ENCODE measurements at regions not wholly inside any gene's neighbourhood (a gene's known extent, or its start where the extent isn't known, plus 50 kb on each side); places are given as distances from the start of the nearest gene placed in this dataset.

DNA sequence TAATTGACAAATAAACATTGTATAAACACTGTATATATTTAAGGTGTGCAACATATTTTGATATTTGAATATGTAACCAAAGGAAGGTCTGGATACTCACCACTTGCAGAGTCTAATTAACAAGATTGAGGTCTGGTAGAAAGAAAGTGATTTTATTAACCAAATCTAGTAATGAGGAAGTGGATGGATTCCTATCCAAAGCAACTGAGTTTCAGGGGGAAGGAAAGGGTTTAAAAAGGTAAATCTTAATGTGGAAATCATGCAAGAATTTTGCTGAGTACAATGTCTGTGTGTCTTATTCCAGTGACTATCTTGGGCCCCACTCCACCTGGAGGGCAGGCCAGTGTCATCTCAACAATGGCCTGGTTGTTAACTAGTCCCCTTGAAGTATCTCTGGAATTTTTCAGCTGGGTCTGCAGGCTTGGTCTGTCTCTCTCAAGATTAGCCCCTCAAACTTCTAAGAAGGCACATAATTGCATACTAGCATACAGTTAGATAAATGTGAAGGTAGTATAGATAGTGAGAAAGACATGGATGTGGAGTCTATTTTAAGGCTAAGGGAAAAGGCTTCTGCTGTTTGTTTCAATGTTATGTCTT lies 262.7 kb upstream of the RGS18 start:
- TF ChIP-seq, protein P1, sequence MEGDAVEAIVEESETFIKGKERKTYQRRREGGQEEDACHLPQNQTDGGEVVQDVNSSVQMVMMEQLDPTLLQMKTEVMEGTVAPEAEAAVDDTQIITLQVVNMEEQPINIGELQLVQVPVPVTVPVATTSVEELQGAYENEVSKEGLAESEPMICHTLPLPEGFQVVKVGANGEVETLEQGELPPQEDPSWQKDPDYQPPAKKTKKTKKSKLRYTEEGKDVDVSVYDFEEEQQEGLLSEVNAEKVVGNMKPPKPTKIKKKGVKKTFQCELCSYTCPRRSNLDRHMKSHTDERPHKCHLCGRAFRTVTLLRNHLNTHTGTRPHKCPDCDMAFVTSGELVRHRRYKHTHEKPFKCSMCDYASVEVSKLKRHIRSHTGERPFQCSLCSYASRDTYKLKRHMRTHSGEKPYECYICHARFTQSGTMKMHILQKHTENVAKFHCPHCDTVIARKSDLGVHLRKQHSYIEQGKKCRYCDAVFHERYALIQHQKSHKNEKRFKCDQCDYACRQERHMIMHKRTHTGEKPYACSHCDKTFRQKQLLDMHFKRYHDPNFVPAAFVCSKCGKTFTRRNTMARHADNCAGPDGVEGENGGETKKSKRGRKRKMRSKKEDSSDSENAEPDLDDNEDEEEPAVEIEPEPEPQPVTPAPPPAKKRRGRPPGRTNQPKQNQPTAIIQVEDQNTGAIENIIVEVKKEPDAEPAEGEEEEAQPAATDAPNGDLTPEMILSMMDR (IDR thresholded peaks at IDR 0.05) = no peak
- TF ChIP-seq JUN (CRISPR knock-in tag; IDR thresholded peaks at IDR 0.05) = no peak
- TF ChIP-seq, protein P2, sequence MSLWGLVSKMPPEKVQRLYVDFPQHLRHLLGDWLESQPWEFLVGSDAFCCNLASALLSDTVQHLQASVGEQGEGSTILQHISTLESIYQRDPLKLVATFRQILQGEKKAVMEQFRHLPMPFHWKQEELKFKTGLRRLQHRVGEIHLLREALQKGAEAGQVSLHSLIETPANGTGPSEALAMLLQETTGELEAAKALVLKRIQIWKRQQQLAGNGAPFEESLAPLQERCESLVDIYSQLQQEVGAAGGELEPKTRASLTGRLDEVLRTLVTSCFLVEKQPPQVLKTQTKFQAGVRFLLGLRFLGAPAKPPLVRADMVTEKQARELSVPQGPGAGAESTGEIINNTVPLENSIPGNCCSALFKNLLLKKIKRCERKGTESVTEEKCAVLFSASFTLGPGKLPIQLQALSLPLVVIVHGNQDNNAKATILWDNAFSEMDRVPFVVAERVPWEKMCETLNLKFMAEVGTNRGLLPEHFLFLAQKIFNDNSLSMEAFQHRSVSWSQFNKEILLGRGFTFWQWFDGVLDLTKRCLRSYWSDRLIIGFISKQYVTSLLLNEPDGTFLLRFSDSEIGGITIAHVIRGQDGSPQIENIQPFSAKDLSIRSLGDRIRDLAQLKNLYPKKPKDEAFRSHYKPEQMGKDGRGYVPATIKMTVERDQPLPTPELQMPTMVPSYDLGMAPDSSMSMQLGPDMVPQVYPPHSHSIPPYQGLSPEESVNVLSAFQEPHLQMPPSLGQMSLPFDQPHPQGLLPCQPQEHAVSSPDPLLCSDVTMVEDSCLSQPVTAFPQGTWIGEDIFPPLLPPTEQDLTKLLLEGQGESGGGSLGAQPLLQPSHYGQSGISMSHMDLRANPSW (CRISPR knock-in tag; conservative IDR thresholded peaks at IDR 0.05; ENCODE audit: low read depth) = no peak
- no peak for TF ChIP-seq ETV6 (CRISPR knock-in tag; IDR thresholded peaks at IDR 0.05)
- no peak for TF ChIP-seq RORB (CRISPR knock-in tag; IDR thresholded peaks at IDR 0.05)
- TF ChIP-seq, protein P3, sequence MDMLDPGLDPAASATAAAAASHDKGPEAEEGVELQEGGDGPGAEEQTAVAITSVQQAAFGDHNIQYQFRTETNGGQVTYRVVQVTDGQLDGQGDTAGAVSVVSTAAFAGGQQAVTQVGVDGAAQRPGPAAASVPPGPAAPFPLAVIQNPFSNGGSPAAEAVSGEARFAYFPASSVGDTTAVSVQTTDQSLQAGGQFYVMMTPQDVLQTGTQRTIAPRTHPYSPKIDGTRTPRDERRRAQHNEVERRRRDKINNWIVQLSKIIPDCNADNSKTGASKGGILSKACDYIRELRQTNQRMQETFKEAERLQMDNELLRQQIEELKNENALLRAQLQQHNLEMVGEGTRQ (CRISPR knock-in tag; IDR thresholded peaks at IDR 0.05) = no peak
- TF ChIP-seq, protein P4, sequence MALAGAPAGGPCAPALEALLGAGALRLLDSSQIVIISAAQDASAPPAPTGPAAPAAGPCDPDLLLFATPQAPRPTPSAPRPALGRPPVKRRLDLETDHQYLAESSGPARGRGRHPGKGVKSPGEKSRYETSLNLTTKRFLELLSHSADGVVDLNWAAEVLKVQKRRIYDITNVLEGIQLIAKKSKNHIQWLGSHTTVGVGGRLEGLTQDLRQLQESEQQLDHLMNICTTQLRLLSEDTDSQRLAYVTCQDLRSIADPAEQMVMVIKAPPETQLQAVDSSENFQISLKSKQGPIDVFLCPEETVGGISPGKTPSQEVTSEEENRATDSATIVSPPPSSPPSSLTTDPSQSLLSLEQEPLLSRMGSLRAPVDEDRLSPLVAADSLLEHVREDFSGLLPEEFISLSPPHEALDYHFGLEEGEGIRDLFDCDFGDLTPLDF (CRISPR knock-in tag; IDR thresholded peaks at IDR 0.05) = no peak
- TF ChIP-seq, protein P5, sequence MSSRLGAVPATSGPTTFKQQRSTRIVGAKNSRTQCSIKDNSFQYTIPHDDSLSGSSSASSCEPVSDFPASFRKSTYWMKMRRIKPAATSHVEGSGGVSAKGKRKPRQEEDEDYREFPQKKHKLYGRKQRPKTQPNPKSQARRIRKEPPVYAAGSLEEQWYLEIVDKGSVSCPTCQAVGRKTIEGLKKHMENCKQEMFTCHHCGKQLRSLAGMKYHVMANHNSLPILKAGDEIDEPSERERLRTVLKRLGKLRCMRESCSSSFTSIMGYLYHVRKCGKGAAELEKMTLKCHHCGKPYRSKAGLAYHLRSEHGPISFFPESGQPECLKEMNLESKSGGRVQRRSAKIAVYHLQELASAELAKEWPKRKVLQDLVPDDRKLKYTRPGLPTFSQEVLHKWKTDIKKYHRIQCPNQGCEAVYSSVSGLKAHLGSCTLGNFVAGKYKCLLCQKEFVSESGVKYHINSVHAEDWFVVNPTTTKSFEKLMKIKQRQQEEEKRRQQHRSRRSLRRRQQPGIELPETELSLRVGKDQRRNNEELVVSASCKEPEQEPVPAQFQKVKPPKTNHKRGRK (CRISPR knock-in tag; IDR thresholded peaks at IDR 0.05; ENCODE audit: borderline replicate concordance) = no peak
- no peak for TF ChIP-seq ZNF232 (CRISPR knock-in tag; IDR thresholded peaks at IDR 0.05)
- no peak for TF ChIP-seq NR3C1 (CRISPR knock-in tag; conservative IDR thresholded peaks at IDR 0.05; ENCODE audit: low read depth)
- TF ChIP-seq, protein P6, sequence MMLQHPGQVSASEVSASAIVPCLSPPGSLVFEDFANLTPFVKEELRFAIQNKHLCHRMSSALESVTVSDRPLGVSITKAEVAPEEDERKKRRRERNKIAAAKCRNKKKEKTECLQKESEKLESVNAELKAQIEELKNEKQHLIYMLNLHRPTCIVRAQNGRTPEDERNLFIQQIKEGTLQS (CRISPR knock-in tag; conservative IDR thresholded peaks at IDR 0.05) = no peak
- TF ChIP-seq, protein P7, sequence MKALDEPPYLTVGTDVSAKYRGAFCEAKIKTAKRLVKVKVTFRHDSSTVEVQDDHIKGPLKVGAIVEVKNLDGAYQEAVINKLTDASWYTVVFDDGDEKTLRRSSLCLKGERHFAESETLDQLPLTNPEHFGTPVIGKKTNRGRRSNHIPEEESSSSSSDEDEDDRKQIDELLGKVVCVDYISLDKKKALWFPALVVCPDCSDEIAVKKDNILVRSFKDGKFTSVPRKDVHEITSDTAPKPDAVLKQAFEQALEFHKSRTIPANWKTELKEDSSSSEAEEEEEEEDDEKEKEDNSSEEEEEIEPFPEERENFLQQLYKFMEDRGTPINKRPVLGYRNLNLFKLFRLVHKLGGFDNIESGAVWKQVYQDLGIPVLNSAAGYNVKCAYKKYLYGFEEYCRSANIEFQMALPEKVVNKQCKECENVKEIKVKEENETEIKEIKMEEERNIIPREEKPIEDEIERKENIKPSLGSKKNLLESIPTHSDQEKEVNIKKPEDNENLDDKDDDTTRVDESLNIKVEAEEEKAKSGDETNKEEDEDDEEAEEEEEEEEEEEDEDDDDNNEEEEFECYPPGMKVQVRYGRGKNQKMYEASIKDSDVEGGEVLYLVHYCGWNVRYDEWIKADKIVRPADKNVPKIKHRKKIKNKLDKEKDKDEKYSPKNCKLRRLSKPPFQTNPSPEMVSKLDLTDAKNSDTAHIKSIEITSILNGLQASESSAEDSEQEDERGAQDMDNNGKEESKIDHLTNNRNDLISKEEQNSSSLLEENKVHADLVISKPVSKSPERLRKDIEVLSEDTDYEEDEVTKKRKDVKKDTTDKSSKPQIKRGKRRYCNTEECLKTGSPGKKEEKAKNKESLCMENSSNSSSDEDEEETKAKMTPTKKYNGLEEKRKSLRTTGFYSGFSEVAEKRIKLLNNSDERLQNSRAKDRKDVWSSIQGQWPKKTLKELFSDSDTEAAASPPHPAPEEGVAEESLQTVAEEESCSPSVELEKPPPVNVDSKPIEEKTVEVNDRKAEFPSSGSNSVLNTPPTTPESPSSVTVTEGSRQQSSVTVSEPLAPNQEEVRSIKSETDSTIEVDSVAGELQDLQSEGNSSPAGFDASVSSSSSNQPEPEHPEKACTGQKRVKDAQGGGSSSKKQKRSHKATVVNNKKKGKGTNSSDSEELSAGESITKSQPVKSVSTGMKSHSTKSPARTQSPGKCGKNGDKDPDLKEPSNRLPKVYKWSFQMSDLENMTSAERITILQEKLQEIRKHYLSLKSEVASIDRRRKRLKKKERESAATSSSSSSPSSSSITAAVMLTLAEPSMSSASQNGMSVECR (CRISPR knock-in tag; IDR thresholded peaks at IDR 0.05; ENCODE audit: borderline replicate concordance) = no peak
- no peak for TF ChIP-seq ELF4 (CRISPR knock-in tag; IDR thresholded peaks at IDR 0.05; ENCODE audit: low read depth)
- TF ChIP-seq NR1H2 (CRISPR knock-in tag; IDR thresholded peaks at IDR 0.05) = no peak
